ENCODE measurements at regions not wholly inside any gene's neighbourhood (a gene's known extent, or its start where the extent isn't known, plus 50 kb on each side); places are given as distances from the start of the nearest gene placed in this dataset.

DNA sequence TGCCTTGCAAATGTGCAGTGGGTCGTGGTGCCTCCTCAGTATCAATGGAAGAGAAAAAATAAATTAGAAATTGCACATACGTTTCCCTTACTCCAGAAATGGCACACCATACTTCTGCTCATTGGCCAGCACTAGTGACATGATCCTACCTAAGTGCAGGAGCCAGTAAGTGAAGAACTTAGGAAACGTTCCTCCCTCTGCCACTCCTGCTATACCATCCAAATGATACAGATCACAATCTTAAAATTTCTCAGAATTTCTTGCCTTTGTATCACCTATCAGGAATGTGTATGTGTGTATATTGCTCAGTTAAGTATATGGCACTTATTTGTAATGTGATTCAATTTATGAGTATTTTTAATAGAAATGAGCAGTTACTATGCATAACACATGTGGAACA, 237.0 kb upstream of the UBE2E3 start:
- H3K4me3 ChIP-seq (ENCODE audit: low read length), result no peak overlapping the region
- no peak for DNase-seq (ENCODE audit: low read depth)
- TF ChIP-seq, protein P1, sequence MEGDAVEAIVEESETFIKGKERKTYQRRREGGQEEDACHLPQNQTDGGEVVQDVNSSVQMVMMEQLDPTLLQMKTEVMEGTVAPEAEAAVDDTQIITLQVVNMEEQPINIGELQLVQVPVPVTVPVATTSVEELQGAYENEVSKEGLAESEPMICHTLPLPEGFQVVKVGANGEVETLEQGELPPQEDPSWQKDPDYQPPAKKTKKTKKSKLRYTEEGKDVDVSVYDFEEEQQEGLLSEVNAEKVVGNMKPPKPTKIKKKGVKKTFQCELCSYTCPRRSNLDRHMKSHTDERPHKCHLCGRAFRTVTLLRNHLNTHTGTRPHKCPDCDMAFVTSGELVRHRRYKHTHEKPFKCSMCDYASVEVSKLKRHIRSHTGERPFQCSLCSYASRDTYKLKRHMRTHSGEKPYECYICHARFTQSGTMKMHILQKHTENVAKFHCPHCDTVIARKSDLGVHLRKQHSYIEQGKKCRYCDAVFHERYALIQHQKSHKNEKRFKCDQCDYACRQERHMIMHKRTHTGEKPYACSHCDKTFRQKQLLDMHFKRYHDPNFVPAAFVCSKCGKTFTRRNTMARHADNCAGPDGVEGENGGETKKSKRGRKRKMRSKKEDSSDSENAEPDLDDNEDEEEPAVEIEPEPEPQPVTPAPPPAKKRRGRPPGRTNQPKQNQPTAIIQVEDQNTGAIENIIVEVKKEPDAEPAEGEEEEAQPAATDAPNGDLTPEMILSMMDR (conservative IDR thresholded peaks at IDR 0.05; ENCODE audit: low read depth, low read length), result no peak

DNA sequence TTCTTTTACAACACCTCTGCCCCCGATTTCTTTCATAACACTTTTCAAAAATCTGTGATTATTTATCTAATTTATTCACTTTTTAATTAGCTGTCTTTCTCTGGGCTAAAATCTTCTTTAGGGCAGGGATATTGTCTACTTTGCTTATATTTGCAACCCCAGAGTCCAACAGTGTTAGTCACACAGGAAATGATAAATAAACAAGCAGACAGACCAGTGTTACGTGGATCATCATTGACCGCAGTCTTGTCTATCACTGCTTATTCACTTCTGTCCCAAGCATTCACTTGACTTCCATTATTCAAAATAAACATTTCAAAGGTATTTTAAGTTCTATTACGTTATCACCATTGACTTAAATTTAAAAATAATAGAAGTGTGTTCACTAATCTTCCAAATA, 237.6 kb upstream of the UBE2E3 start:
- no peak overlapping the region for H3K4me3 ChIP-seq (ENCODE audit: low read length)
- DNase-seq (ENCODE audit: low read depth), result no peak
- TF ChIP-seq, protein P1 (conservative IDR thresholded peaks at IDR 0.05; ENCODE audit: low read depth, low read length), result no peak

DNA sequence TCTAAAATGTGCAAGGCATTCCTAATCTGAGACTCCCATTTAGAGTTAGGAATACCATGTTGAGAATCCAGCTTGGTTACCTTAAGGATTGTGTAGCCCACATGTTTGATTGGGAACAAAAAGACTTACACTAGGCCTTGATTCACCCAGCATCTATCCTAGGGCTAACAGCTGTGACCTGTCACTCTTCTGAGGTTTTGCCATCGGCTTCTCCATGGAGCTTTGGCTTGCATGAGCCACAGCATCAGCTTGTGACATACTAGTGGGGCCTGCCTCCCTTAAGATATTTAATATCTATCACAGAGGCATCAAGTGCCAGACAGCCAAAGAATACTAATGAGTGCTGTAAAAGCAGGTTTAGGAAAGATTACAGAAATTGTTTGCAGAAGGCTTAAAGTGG, 241.3 kb upstream of the UBE2E3 start:
- TF ChIP-seq, protein P1 (conservative IDR thresholded peaks at IDR 0.05; ENCODE audit: low read depth, low read length), result no peak
- H3K4me3 ChIP-seq (ENCODE audit: low read length), result no peak overlapping the region
- DNase-seq (ENCODE audit: low read depth), result peak; percentile 37

DNA sequence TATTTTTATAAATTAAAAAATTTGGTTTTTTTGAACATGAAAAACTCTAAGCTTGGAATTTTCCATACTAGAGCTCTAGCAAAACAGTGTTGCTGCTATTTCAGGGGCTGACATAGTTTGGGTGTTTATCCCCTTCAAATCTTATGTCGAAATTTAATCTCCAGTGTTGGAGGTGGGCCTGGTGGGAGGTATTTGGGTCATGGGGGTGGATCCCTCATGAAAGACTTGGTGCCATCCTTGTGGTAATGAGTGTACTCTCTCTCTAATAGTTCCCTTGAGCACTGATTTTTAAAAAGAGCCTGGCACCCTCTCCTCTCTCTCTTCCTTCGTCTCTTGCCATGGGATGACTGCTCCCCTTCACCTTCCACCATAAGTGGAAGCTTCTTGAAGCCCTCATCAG, 244.6 kb upstream of the UBE2E3 start:
- TF ChIP-seq, protein P1 (conservative IDR thresholded peaks at IDR 0.05; ENCODE audit: low read depth, low read length), result no peak

DNA sequence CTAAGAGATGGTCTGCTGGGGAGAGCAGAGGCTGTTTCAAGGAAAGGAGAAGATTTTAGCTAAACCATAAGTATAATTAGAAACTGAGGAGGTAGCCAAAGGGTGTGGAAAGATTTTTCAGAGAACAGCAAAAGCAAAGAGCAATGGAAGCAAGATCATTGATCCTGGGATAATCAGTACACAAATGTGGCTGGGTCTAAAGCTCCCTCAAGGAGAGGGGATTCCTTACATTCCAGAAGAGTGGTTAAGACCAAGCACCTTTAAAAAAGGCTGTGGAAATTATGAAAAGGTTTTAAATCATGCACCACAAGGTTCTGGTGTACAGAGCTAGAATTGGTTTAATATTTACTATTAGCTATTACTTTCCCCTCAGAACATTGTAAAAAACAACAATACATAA, 246.0 kb upstream of the UBE2E3 start:
- peak; percentile 41 for DNase-seq (ENCODE audit: low read depth)
- no peak overlapping the region for H3K4me3 ChIP-seq (ENCODE audit: low read length)
- TF ChIP-seq, protein P1 (conservative IDR thresholded peaks at IDR 0.05; ENCODE audit: low read depth, low read length), result no peak

More for the DNA sequence above, 244.6 kb upstream of the UBE2E3 start:
- DNase-seq (ENCODE audit: low read depth), result no peak
- no peak overlapping the region for H3K4me3 ChIP-seq (ENCODE audit: low read length)

DNA sequence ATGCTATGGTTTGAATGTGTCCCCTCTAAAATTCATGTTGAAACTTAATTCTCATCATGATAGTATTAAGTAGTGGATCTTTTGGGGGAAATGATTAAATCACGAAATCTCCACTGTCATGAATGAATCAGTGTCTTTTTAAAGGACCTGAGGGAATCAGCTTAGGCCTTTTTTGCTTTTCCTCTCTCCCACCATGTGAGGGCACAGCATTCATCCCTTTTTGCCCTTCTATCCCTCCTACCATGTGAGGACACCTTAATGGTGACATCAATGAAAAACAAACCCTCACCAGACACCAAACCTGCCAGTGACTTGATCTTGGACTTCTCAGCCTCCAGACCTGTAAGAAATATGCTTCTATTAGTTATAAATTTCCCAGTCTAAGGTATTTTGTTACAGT, 247.1 kb upstream of the UBE2E3 start:
- H3K4me3 ChIP-seq (ENCODE audit: low read length), result no peak overlapping the region
- no peak for DNase-seq (ENCODE audit: low read depth)
- TF ChIP-seq, protein P1 (conservative IDR thresholded peaks at IDR 0.05; ENCODE audit: low read depth, low read length), result no peak

DNA sequence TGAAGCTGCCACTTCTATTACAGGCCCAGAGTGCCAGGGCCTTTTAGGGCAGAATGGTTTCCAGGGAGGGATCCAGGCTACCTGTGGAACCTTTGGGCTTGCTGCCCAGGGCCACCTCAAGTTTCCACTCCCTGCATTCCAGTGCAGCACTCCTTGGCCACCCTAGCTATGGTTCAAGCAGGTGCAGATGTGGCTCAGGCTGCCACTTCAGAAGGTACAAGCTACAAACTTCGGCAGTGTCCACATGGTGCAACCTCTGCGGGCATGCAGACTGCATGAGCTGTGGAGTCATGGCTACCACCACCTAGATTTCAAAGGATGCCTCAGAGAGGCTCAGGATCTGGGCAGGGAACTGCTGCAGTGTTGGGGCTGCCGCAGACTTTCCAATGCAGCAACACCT, 248.1 kb upstream of the UBE2E3 start:
- TF ChIP-seq, protein P1 (conservative IDR thresholded peaks at IDR 0.05; ENCODE audit: low read depth, low read length), result no peak
- H3K4me3 ChIP-seq (ENCODE audit: low read length), result no peak overlapping the region
- DNase-seq (ENCODE audit: low read depth), result no peak

Data from retinal pigment epithelial cell (primary cell).